Neuronal stem cell (in vitro differentiated cells): ENCODE measurements at regions not wholly inside any gene's neighbourhood (a gene's known extent, or its start where the extent isn't known, plus 50 kb on each side); places are given as distances from the start of the nearest gene placed in this dataset.

Experiments
- DNase-seq: peaks from one replicate; pipeline ENCODE4 v3.0.0-alpha.2; 2013; ENCODE audit warnings: low spot score
- H2AFZ ChIP-seq: one replicate; pipeline ENCODE4 v1.6.1; 2013; ENCODE audit warnings: mild to moderate bottlenecking, low read length, inconsistent platforms
- H2AK5ac ChIP-seq: 2 replicates; pipeline ENCODE4 v1.6.1; 2013; ENCODE audit warnings: low read depth, mild to moderate bottlenecking, inconsistent platforms, low read length, moderate library complexity, mixed read lengths
- H2BK120ac ChIP-seq: 2 replicates; pipeline ENCODE4 v1.6.1; 2013; ENCODE audit warnings: low read depth, mild to moderate bottlenecking, inconsistent platforms, low read length, moderate library complexity, mixed read lengths
- H2BK12ac ChIP-seq: one replicate; pipeline ENCODE4 v1.6.1; 2013; ENCODE audit warnings: low read length, inconsistent platforms
- H2BK15ac ChIP-seq: 2 replicates; pipeline ENCODE4 v1.6.1; 2013; ENCODE audit warnings: mild to moderate bottlenecking, low read length, inconsistent platforms, mixed read lengths
- H2BK5ac ChIP-seq: one replicate; pipeline ENCODE4 v1.6.1; 2013; ENCODE audit warnings: inconsistent platforms, mild to moderate bottlenecking, low read length, moderate library complexity
- H3K14ac ChIP-seq: one replicate; pipeline ENCODE4 v1.6.1; 2013; ENCODE audit warnings: low read length, inconsistent platforms
- H3K18ac ChIP-seq: 2 replicates; pipeline ENCODE4 v1.6.1; 2013; ENCODE audit warnings: low read length, inconsistent platforms
- H3K23ac ChIP-seq: 2 replicates; pipeline ENCODE4 v1.6.1; 2013; ENCODE audit warnings: low read depth, mild to moderate bottlenecking, mixed read lengths, low read length, inconsistent platforms; ENCODE audit not compliant: poor library complexity
- H3K27ac ChIP-seq: replicated peaks from 3 replicates; pipeline ENCODE4 v1.5.1; 2013; ENCODE audit warnings: low read length, inconsistent platforms
- H3K27me3 ChIP-seq, 3 experiments: 2 replicates each; pipeline ENCODE4 v1.6.1; 2013; ENCODE audit warnings: low read length in 3 of 3, mild to moderate bottlenecking in 2 of 3, inconsistent platforms in 1 of 3, low read depth in 1 of 3, mixed read lengths in 1 of 3, moderate library complexity in 1 of 3; ENCODE audit not compliant: control insufficient read depth in 3 of 3, insufficient read depth in 3 of 3
- H3K36me3 ChIP-seq, 2 donors: replicated peaks in 1 of 2; 2 replicates each; pipeline ENCODE4 v1.6.1; 2013; ENCODE audit warnings: low read length in 2 of 2; ENCODE audit not compliant: control insufficient read depth in 2 of 2, insufficient read depth in 2 of 2
- H3K4ac ChIP-seq: 2 replicates; pipeline ENCODE4 v1.6.1; 2013; ENCODE audit warnings: inconsistent platforms, mild to moderate bottlenecking, low read length, moderate library complexity
- H3K4me1 ChIP-seq, 2 donors: 1 replicate in 1 of 2; 2 replicates in 1 of 2; pipeline ENCODE4 v1.6.1; 2013; ENCODE audit warnings: low read length in 2 of 2, low read depth in 1 of 2; ENCODE audit not compliant: control insufficient read depth in 2 of 2, insufficient read depth in 1 of 2
- H3K4me2 ChIP-seq: one replicate; pipeline ENCODE4 v1.6.1; 2013; ENCODE audit warnings: mild to moderate bottlenecking, low read length, inconsistent platforms; ENCODE audit not compliant: insufficient read depth, poor library complexity, severe bottlenecking
- H3K4me3 ChIP-seq, 2 donors: 2 replicates each; pipeline ENCODE4 v1.5.1; 2013; ENCODE audit warnings: low read length in 2 of 2, mild to moderate bottlenecking in 2 of 2, inconsistent platforms in 1 of 2, moderate library complexity in 1 of 2
- H3K79me1 ChIP-seq: one replicate; pipeline ENCODE4 v1.6.1; 2013; ENCODE audit warnings: low read depth, mild to moderate bottlenecking, inconsistent platforms, low read length, moderate library complexity
- H3K9ac ChIP-seq: one replicate; pipeline ENCODE4 v1.6.1; 2013; ENCODE audit warnings: mild to moderate bottlenecking, low read depth, low read length, inconsistent platforms; ENCODE audit not compliant: poor library complexity
- H3K9me3 ChIP-seq, 2 donors: replicated peaks in 1 of 2; 2 replicates each; pipeline versions ENCODE3 to v1.6.1; 2013; ENCODE audit warnings: low read length in 2 of 2, mild to moderate bottlenecking in 2 of 2, inconsistent platforms in 1 of 2, low read depth in 1 of 2, mixed read lengths in 1 of 2, moderate library complexity in 1 of 2; ENCODE audit not compliant: control insufficient read depth in 2 of 2, insufficient read depth in 1 of 2
- H4K8ac ChIP-seq: one replicate; pipeline ENCODE4 v1.6.1; 2013; ENCODE audit warnings: low read depth, mild to moderate bottlenecking, inconsistent platforms, low read length, moderate library complexity
- H4K91ac ChIP-seq: one replicate; pipeline ENCODE4 v1.6.1; 2013; ENCODE audit warnings: low read length, low read depth, mild to moderate bottlenecking, inconsistent platforms; ENCODE audit not compliant: poor library complexity
- WGBS, 2 donors: extraction: QIAGEN DNeasy Blood & Tissue Kit; methylation state at CpG; one replicate each; pipeline ENCODE4 v1.1.7; 2013; ENCODE audit warnings: missing lambda C conversion rate in 2 of 2, mixed read lengths in 1 of 2; ENCODE audit not compliant: insufficient read length in 2 of 2, insufficient replicate concordance in 1 of 2; ENCODE audit errors: extremely low coverage in 2 of 2; 5-methylcytosine and 5-hydroxymethylcytosine counted together

GRCh38 chr1:38533772-38534472, 325.6 kb downstream of the RRAGC start:
- no CpG with 5 or more reads among the region's 5 CpGs for WGBS, 2 donors
- Histone ChIP-seq H3K14ac (no peak overlapping the region), H3K4me2 (no peak overlapping the region), H2AFZ (no peak overlapping the region), H2AK5ac (no peak overlapping the region), H3K18ac (no peak overlapping the region), H3K4me3 (no peak overlapping the region), H3K27ac (no peak overlapping the region), H4K91ac (no peak overlapping the region), H3K4ac (no peak overlapping the region), H2BK12ac (no peak overlapping the region), H3K9me3 (no peaks in the 10 kb centered on the region), H3K36me3 (peaks cover 0 to 3% of the 10 kb centered on the region in 2 donors), H3K9ac (no peak overlapping the region), H3K4me1 (no peaks in the 10 kb centered on the region), H2BK120ac (no peak overlapping the region), H2BK5ac (no peak overlapping the region), H4K8ac (no peak overlapping the region), H3K27me3 (no peaks in the 10 kb centered on the region), H3K23ac (no peak overlapping the region), H3K79me1 (no peaks in the 10 kb centered on the region), H2BK15ac (no peak overlapping the region)
- DNase-seq: no peak

GRCh38 chr1:38530957-38531356, 328.6 kb downstream of the RRAGC start:
- Histone ChIP-seq H2AFZ (no peak overlapping the region), H3K4ac (no peak overlapping the region), H3K9me3 (no peaks in the 10 kb centered on the region), H2AK5ac (no peak overlapping the region), H3K14ac (no peak overlapping the region), H3K4me3 (no peak overlapping the region), H2BK120ac (no peak overlapping the region), H4K8ac (no peak overlapping the region), H3K79me1 (no peaks in the 10 kb centered on the region), H2BK5ac (no peak overlapping the region), H3K27ac (no peak overlapping the region), H4K91ac (no peak overlapping the region), H3K23ac (no peak overlapping the region), H3K36me3 (peaks cover 0 to 5% of the 10 kb centered on the region in 2 donors), H3K27me3 (no peaks in the 10 kb centered on the region), H3K18ac (no peak overlapping the region), H3K4me1 (no peaks in the 10 kb centered on the region), H3K4me2 (no peak overlapping the region), H2BK15ac (no peak overlapping the region), H2BK12ac (no peak overlapping the region), H3K9ac (no peak overlapping the region)
- DNase-seq: no peak
- WGBS, 2 donors: no CpG with 5 or more reads among the region's 3 CpGs

GRCh38 chr1:38529946-38530345, 329.6 kb downstream of the RRAGC start:
- H4K91ac ChIP-seq: no peak overlapping the region
- DNase-seq: no peak
- H3K4ac ChIP-seq: no peak overlapping the region
- H2BK12ac ChIP-seq: no peak overlapping the region
- no peaks in the 10 kb centered on the region for H3K4me1 ChIP-seq
- no peak overlapping the region for H2BK5ac ChIP-seq
- no peak overlapping the region for H2AFZ ChIP-seq
- no peak overlapping the region for H3K14ac ChIP-seq
- no CpG with 5 or more reads among the region's 3 CpGs for WGBS, 2 donors
- H3K18ac ChIP-seq: peak overlapping the region; percentile 5
- H3K27ac ChIP-seq: no peak overlapping the region
- no peak overlapping the region for H3K23ac ChIP-seq
- H4K8ac ChIP-seq: no peak overlapping the region
- H3K4me3 ChIP-seq: no peak overlapping the region
- H3K9me3 ChIP-seq: no peaks in the 10 kb centered on the region
- H3K27me3 ChIP-seq: no peaks in the 10 kb centered on the region
- H2BK120ac ChIP-seq: no peak overlapping the region
- H3K9ac ChIP-seq: no peak overlapping the region
- no peak overlapping the region for H3K4me2 ChIP-seq
- H2AK5ac ChIP-seq: no peak overlapping the region
- peaks cover 0 to 5% of the 10 kb centered on the region in 2 donors for H3K36me3 ChIP-seq
- no peaks in the 10 kb centered on the region for H3K79me1 ChIP-seq
- H2BK15ac ChIP-seq: no peak overlapping the region

GRCh38 chr1:38529391-38529790, 330.2 kb downstream of the RRAGC start:
- no peak overlapping the region for H3K4me3 ChIP-seq
- H3K9me3 ChIP-seq: no peaks in the 10 kb centered on the region
- H3K27ac ChIP-seq: no peak overlapping the region
- no peak overlapping the region for H2BK12ac ChIP-seq
- no peak overlapping the region for H3K14ac ChIP-seq
- H3K36me3 ChIP-seq: peaks cover 0 to 5% of the 10 kb centered on the region in 2 donors
- no peaks in the 10 kb centered on the region for H3K27me3 ChIP-seq
- H2AK5ac ChIP-seq: no peak overlapping the region
- WGBS, 2 donors: no CpG with 5 or more reads among the region's 7 CpGs
- H4K91ac ChIP-seq: no peak overlapping the region
- no peak for DNase-seq
- no peak overlapping the region for H2BK120ac ChIP-seq
- no peak overlapping the region for H2BK5ac ChIP-seq
- no peak overlapping the region for H3K4ac ChIP-seq
- no peak overlapping the region for H3K4me2 ChIP-seq
- H3K79me1 ChIP-seq: no peaks in the 10 kb centered on the region
- no peak overlapping the region for H3K9ac ChIP-seq
- H3K4me1 ChIP-seq: no peaks in the 10 kb centered on the region
- H2BK15ac ChIP-seq: no peak overlapping the region
- no peak overlapping the region for H2AFZ ChIP-seq
- no peak overlapping the region for H4K8ac ChIP-seq
- no peak overlapping the region for H3K23ac ChIP-seq
- no peak overlapping the region for H3K18ac ChIP-seq
